Adrenal gland (tissue), 5 donors: ENCODE measurements at regions not wholly inside any gene's neighbourhood (a gene's known extent, or its start where the extent isn't known, plus 50 kb on each side); places are given as distances from the start of the nearest gene placed in this dataset.

Experiments used
- POLR2A ChIP-seq, 2 donors: fragments of 450-650 bp; IDR thresholded peaks; one replicate each; pipeline ENCODE4 v1.6.1; 2017; ENCODE audit warnings: antibody characterized with exemption in 2 of 2, mild to moderate bottlenecking in 2 of 2, moderate library complexity in 1 of 2
- TF ChIP-seq, protein P1 (sequence below), 6 experiments: fragments of 450-650 bp in 4 of 6; fragments of 200-600 bp in 2 of 6; sonication (generic) in 1 of 6; IDR thresholded peaks; 1 replicate in 5 of 6; 2 replicates in 1 of 6; pipeline versions ENCODE4 v1.5.1 to v1.8.0; 2016 to 2021; ENCODE audit warnings: antibody characterized with exemption in 6 of 6, mild to moderate bottlenecking in 2 of 6, moderate library complexity in 1 of 6
- donor health status: DM: no; HTN: no; CAD: no.

DNA sequence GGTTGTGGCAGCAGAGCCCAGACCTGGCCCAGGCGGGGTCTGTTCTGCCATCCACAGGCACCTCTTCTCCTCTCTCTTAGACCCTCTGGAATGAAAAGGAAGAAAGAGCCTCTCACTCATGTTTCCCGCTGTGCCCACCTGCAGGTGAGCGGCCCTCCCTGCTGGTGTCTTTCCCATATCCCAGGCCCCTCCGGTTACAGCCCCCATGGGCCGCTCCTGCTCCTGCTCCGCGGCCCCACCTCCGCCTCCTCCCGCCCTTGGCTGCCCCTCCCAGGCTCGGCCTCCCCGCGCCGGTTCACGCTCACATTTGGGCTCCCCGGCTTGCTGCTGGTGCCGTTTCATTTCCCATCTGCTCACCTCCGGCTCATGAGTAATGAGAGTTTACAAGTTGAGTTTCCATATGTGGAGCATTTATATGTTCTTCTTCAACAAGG lies 98.7 kb upstream of the SDK2 start:
- TF ChIP-seq, protein P1, sequence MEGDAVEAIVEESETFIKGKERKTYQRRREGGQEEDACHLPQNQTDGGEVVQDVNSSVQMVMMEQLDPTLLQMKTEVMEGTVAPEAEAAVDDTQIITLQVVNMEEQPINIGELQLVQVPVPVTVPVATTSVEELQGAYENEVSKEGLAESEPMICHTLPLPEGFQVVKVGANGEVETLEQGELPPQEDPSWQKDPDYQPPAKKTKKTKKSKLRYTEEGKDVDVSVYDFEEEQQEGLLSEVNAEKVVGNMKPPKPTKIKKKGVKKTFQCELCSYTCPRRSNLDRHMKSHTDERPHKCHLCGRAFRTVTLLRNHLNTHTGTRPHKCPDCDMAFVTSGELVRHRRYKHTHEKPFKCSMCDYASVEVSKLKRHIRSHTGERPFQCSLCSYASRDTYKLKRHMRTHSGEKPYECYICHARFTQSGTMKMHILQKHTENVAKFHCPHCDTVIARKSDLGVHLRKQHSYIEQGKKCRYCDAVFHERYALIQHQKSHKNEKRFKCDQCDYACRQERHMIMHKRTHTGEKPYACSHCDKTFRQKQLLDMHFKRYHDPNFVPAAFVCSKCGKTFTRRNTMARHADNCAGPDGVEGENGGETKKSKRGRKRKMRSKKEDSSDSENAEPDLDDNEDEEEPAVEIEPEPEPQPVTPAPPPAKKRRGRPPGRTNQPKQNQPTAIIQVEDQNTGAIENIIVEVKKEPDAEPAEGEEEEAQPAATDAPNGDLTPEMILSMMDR (IDR thresholded peaks at IDR 0.05), result no peak
- TF ChIP-seq POLR2A (IDR thresholded peaks at IDR 0.05), result no peak
